SK-N-SH (cell line): ENCODE measurements at regions not wholly inside any gene's neighbourhood (a gene's known extent, or its start where the extent isn't known, plus 50 kb on each side); places are given as distances from the start of the nearest gene placed in this dataset.

ENCODE experiments used
- CTCF ChIA-PET: fragments of 300-600, 350-600 bp; formaldehyde crosslinking; extraction: SDS; loops from one replicate; lab custom pipeline; 2021; lab: Yijun Ruan, JAX
- POLR2A ChIA-PET: fragments of 350-600 bp; sonication (Branson Sonifier 250); formaldehyde crosslinking; extraction: SDS; loops from one replicate; lab custom pipeline; 2020; ENCODE audit warnings: antibody characterized with exemption, inconsistent platforms; lab: Yijun Ruan, JAX
- DNase-seq: peaks from one replicate; pipeline ENCODE4 v3.0.0; 2012
- H2AFZ ChIP-seq: fragments of 200-600 bp; sonication (generic); 2 replicates; pipeline ENCODE4 v1.8.1; 2016; ENCODE audit warnings: antibody characterized with exemption, mild to moderate bottlenecking, low read depth
- H3F3A ChIP-seq: fragments of 200-600 bp; sonication (generic); replicated peaks from 2 replicates; pipeline ENCODE3; 2016; ENCODE audit warnings: antibody characterized with exemption, mild to moderate bottlenecking; ENCODE audit not compliant: insufficient read depth
- H3K27ac ChIP-seq, 2 experiments: fragments of 200-500 bp in 1 of 2; fragments of 200-600 bp in 1 of 2; sonication (Bioruptor generic) in 1 of 2; sonication (generic), shearing (Covaris generic) in 1 of 2; 2 replicates each; pipeline versions ENCODE4 v1.5.1 to v1.6.1; 2014 to 2016; ENCODE audit warnings: low read depth in 2 of 2, inconsistent platforms in 1 of 2, low read length in 1 of 2, mild to moderate bottlenecking in 1 of 2, mixed read lengths in 1 of 2
- H3K27me3 ChIP-seq: fragments of 200-600 bp; sonication (generic), shearing (Covaris generic); 2 replicates; pipeline ENCODE4 v1.6.1; 2016; ENCODE audit warnings: mixed run types; ENCODE audit not compliant: insufficient read depth
- H3K36me3 ChIP-seq, 2 experiments: fragments of 200-500 bp in 1 of 2; fragments of 200-600 bp in 1 of 2; sonication (Bioruptor generic) in 1 of 2; sonication (generic) in 1 of 2; replicated peaks in 1 of 2; 2 replicates each; pipeline versions ENCODE3 to v1.5.1; 2014 to 2016; ENCODE audit warnings: low read length in 1 of 2, mild to moderate bottlenecking in 1 of 2; ENCODE audit not compliant: insufficient read depth in 2 of 2, control insufficient read depth in 1 of 2
- H3K4me1 ChIP-seq, 2 experiments: fragments of 200-500 bp in 1 of 2; fragments of 200-600 bp in 1 of 2; sonication (Bioruptor generic) in 1 of 2; sonication (generic), shearing (Covaris generic) in 1 of 2; 2 replicates each; pipeline versions ENCODE4 v1.5.1 to v1.6.1; 2014 to 2016; ENCODE audit warnings: low read depth in 1 of 2, low read length in 1 of 2, mixed run types in 1 of 2; ENCODE audit not compliant: insufficient read depth in 2 of 2, control insufficient read depth in 1 of 2
- H3K4me2 ChIP-seq: fragments of 200-600 bp; sonication (generic), shearing (Covaris generic); 2 replicates; pipeline ENCODE4 v1.6.1; 2017; ENCODE audit warnings: mixed run types
- H3K4me3 ChIP-seq, 2 experiments: fragments of 200-500 bp in 1 of 2; fragments of 200-600 bp in 1 of 2; sonication (Bioruptor generic) in 1 of 2; sonication (generic), shearing (Covaris generic) in 1 of 2; 2 replicates each; pipeline versions ENCODE4 v1.5.1 to v1.8.1; 2014 to 2016; ENCODE audit warnings: low read depth in 2 of 2, inconsistent platforms in 1 of 2, low read length in 1 of 2, mild to moderate bottlenecking in 1 of 2, mixed read lengths in 1 of 2, moderate library complexity in 1 of 2
- H3K79me2 ChIP-seq: fragments of 200-600 bp; sonication (generic); 2 replicates; pipeline ENCODE4 v1.8.1; 2017; ENCODE audit warnings: mild to moderate bottlenecking; ENCODE audit not compliant: insufficient read depth
- H3K9ac ChIP-seq: fragments of 200-600 bp; sonication (generic); 2 replicates; pipeline ENCODE4 v1.6.1; 2017; ENCODE audit warnings: mixed run types
- H3K9me2 ChIP-seq: fragments of 200-600 bp; sonication (generic); 2 replicates; pipeline ENCODE4 v1.6.1; 2017; ENCODE audit warnings: mixed run types
- H3K9me3 ChIP-seq: fragments of 200-600 bp; sonication (generic); 2 replicates; pipeline ENCODE4 v1.6.1; 2017; ENCODE audit warnings: mixed run types, mild to moderate bottlenecking, moderate library complexity
- H4K20me1 ChIP-seq: fragments of 200-600 bp; sonication (generic); 2 replicates; pipeline ENCODE4 v1.6.1; 2017; ENCODE audit warnings: mild to moderate bottlenecking, mixed run types; ENCODE audit not compliant: insufficient read depth
- FOXJ3 ChIP-seq: sonication (generic); formaldehyde crosslinking; IDR thresholded peaks from 2 replicates; pipeline ENCODE4 v1.5.1; 2020; ENCODE audit warnings: mild to moderate bottlenecking, missing genetic modification reagents
- FOXM1 ChIP-seq: IDR thresholded peaks from 2 replicates; pipeline ENCODE4 v1.4.0; 2012; ENCODE audit warnings: low read depth, mild to moderate bottlenecking
- JUND ChIP-seq: IDR thresholded peaks from 2 replicates; pipeline ENCODE4 v1.4.0; 2012
- NRF1 ChIP-seq: IDR thresholded peaks from 2 replicates; pipeline ENCODE4 v1.6.1; 2012; ENCODE audit warnings: low read depth, mild to moderate bottlenecking, low read length
- RAD21 ChIP-seq: IDR thresholded peaks from 2 replicates; pipeline ENCODE4 v1.6.1; 2012; ENCODE audit warnings: mild to moderate bottlenecking, low read length
- RCOR1 ChIP-seq: fragments of 150-350 bp; IDR thresholded peaks from 2 replicates; pipeline ENCODE4 v1.6.1; 2017; ENCODE audit warnings: antibody characterized with exemption, low read length
- RFX5 ChIP-seq: IDR thresholded peaks from 2 replicates; pipeline ENCODE4 v1.6.1; 2012; ENCODE audit warnings: mild to moderate bottlenecking, improper control_type of control experiment, low read length
- SMC3 ChIP-seq: IDR thresholded peaks from 2 replicates; pipeline ENCODE4 v1.6.1; 2012; ENCODE audit warnings: low read depth, low read length, improper control_type of control experiment
- TAF1 ChIP-seq: IDR thresholded peaks from 2 replicates; pipeline ENCODE4 v1.6.1; 2012; ENCODE audit warnings: low read depth, mild to moderate bottlenecking, low read length, moderate library complexity, borderline replicate concordance
- TCF12 ChIP-seq: IDR thresholded peaks from 2 replicates; pipeline ENCODE4 v1.4.0; 2012
- YY1 ChIP-seq: IDR thresholded peaks from 2 replicates; pipeline ENCODE4 v1.4.0; 2012; ENCODE audit warnings: low read depth, mild to moderate bottlenecking
- whole genome bisulfite sequencing: methylation state at CpG from one replicate; pipeline ENCODE4 v1.1.6; 2017; ENCODE audit warnings: low lambda C conversion rate; 5-methylcytosine and 5-hydroxymethylcytosine counted together
- TF ChIP-seq, protein P1 (sequence below): IDR thresholded peaks from 2 replicates; pipeline ENCODE4 v1.6.1; 2012; ENCODE audit warnings: mild to moderate bottlenecking, low read depth, low read length, moderate library complexity
- TF ChIP-seq, protein P2 (sequence below): IDR thresholded peaks from 2 replicates; pipeline ENCODE4 v1.4.0; 2012; ENCODE audit warnings: low read depth, borderline replicate concordance
- TF ChIP-seq, protein P3 (sequence below): fragments of 150-350 bp; IDR thresholded peaks from 2 replicates; pipeline ENCODE4 v1.6.1; 2017; ENCODE audit warnings: antibody characterized with exemption, low read length, low read depth, borderline replicate concordance
- TF ChIP-seq, protein P4 (sequence below): IDR thresholded peaks from 2 replicates; pipeline ENCODE4 v1.4.0; 2012; ENCODE audit warnings: low read depth, borderline replicate concordance
- TF ChIP-seq, protein P5 (sequence below): fragments of 150-350 bp; IDR thresholded peaks from 2 replicates; pipeline ENCODE4 v1.6.1; 2016; ENCODE audit warnings: mild to moderate bottlenecking, low read depth, low read length

DNA sequence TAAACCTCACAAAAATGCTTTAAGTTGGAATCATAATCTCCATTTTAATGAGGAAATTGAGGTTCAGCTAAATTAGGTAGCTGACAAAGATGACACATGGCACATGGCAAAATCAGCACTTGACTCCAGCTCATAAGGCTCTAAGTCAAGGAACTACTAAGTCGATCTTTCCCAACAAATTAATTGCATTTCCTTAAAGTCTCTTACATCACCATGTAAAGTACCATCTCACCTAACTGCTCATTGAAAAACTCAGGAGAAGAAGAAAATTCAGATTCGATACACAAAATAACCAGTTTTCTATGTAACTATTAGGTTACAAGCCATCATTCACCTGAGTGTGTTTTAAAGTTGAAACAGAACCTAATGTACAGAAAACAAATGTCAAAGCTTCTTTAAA lies 85.8 kb upstream of the IFNE start:
- Histone ChIP-seq H3K9ac (no peak overlapping the region), H3K27me3 (peaks cover 8% of the 10 kb centered on the region; the same call in 1 of the 2 replicates), H2AFZ (no peak overlapping the region), H3K4me3 (no peak overlapping the region), H3K9me3 (no peaks in the 10 kb centered on the region), H3K79me2 (no peaks in the 10 kb centered on the region), H3K9me2 (no peaks in the 10 kb centered on the region), H3K36me3 (no peaks in the 10 kb centered on the region), H3K27ac (no peak overlapping the region), H4K20me1 (no peaks in the 10 kb centered on the region), H3K4me2 (no peak overlapping the region), H3F3A (no peaks in the 10 kb centered on the region), H3K4me1 (no peaks in the 10 kb centered on the region)
- ChIA-PET POLR2A (no interaction called here), CTCF (no interaction called here)
- TF ChIP-seq, protein P1, sequence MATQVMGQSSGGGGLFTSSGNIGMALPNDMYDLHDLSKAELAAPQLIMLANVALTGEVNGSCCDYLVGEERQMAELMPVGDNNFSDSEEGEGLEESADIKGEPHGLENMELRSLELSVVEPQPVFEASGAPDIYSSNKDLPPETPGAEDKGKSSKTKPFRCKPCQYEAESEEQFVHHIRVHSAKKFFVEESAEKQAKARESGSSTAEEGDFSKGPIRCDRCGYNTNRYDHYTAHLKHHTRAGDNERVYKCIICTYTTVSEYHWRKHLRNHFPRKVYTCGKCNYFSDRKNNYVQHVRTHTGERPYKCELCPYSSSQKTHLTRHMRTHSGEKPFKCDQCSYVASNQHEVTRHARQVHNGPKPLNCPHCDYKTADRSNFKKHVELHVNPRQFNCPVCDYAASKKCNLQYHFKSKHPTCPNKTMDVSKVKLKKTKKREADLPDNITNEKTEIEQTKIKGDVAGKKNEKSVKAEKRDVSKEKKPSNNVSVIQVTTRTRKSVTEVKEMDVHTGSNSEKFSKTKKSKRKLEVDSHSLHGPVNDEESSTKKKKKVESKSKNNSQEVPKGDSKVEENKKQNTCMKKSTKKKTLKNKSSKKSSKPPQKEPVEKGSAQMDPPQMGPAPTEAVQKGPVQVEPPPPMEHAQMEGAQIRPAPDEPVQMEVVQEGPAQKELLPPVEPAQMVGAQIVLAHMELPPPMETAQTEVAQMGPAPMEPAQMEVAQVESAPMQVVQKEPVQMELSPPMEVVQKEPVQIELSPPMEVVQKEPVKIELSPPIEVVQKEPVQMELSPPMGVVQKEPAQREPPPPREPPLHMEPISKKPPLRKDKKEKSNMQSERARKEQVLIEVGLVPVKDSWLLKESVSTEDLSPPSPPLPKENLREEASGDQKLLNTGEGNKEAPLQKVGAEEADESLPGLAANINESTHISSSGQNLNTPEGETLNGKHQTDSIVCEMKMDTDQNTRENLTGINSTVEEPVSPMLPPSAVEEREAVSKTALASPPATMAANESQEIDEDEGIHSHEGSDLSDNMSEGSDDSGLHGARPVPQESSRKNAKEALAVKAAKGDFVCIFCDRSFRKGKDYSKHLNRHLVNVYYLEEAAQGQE, result no peak
- TF ChIP-seq TCF12, result no peak
- no peak for TF ChIP-seq RFX5
- TF ChIP-seq, protein P2, sequence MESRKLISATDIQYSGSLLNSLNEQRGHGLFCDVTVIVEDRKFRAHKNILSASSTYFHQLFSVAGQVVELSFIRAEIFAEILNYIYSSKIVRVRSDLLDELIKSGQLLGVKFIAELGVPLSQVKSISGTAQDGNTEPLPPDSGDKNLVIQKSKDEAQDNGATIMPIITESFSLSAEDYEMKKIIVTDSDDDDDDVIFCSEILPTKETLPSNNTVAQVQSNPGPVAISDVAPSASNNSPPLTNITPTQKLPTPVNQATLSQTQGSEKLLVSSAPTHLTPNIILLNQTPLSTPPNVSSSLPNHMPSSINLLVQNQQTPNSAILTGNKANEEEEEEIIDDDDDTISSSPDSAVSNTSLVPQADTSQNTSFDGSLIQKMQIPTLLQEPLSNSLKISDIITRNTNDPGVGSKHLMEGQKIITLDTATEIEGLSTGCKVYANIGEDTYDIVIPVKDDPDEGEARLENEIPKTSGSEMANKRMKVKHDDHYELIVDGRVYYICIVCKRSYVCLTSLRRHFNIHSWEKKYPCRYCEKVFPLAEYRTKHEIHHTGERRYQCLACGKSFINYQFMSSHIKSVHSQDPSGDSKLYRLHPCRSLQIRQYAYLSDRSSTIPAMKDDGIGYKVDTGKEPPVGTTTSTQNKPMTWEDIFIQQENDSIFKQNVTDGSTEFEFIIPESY, result no peak
- TF ChIP-seq FOXJ3 (CRISPR knock-in tag), result no peak
- TF ChIP-seq FOXM1, result no peak
- TF ChIP-seq RAD21, result no peak
- no peak for TF ChIP-seq SMC3
- TF ChIP-seq NRF1, result no peak
- TF ChIP-seq, protein P3, sequence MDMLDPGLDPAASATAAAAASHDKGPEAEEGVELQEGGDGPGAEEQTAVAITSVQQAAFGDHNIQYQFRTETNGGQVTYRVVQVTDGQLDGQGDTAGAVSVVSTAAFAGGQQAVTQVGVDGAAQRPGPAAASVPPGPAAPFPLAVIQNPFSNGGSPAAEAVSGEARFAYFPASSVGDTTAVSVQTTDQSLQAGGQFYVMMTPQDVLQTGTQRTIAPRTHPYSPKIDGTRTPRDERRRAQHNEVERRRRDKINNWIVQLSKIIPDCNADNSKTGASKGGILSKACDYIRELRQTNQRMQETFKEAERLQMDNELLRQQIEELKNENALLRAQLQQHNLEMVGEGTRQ, result no peak
- TF ChIP-seq, protein P4, sequence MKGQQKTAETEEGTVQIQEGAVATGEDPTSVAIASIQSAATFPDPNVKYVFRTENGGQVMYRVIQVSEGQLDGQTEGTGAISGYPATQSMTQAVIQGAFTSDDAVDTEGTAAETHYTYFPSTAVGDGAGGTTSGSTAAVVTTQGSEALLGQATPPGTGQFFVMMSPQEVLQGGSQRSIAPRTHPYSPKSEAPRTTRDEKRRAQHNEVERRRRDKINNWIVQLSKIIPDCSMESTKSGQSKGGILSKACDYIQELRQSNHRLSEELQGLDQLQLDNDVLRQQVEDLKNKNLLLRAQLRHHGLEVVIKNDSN, result no peak
- no peak for TF ChIP-seq RCOR1
- no peak for TF ChIP-seq JUND
- TF ChIP-seq, protein P5, sequence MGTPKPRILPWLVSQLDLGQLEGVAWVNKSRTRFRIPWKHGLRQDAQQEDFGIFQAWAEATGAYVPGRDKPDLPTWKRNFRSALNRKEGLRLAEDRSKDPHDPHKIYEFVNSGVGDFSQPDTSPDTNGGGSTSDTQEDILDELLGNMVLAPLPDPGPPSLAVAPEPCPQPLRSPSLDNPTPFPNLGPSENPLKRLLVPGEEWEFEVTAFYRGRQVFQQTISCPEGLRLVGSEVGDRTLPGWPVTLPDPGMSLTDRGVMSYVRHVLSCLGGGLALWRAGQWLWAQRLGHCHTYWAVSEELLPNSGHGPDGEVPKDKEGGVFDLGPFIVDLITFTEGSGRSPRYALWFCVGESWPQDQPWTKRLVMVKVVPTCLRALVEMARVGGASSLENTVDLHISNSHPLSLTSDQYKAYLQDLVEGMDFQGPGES, result no peak
- TF ChIP-seq TAF1, result no peak
- no peak for TF ChIP-seq YY1
- no peak for DNase-seq
- 2% methylated on average over 2 of the region's 2 CpGs for whole genome bisulfite sequencing
